DND-41 (cell line): ENCODE measurements at regions not wholly inside any gene's neighbourhood (a gene's known extent, or its start where the extent isn't known, plus 50 kb on each side); places are given as distances from the start of the nearest gene placed in this dataset.
A peak's percentile ranks its signal among the peaks of the same experiment; 100 is the strongest.

ENCODE experiments used
- ATAC-seq: fragments of 200-7000 bp; cut with Tn5 transposase; 3 replicates; pipeline ENCODE4 v1.9.1; 2021; ENCODE audit warnings: low read depth; ENCODE audit not compliant: insufficient read depth
- DNase-seq: peaks from one replicate; pipeline ENCODE4 v3.0.0-alpha.2; 2020
- H2AFZ ChIP-seq: 2 replicates; pipeline ENCODE4 v1.6.0; 2012; ENCODE audit warnings: low read depth, low read length
- H3K27ac ChIP-seq: 2 replicates; pipeline ENCODE4 v1.5.1; 2012; ENCODE audit warnings: low read length, inconsistent platforms
- H3K27me3 ChIP-seq: fragments of 200-600 bp; sonication (generic); 2 replicates; pipeline ENCODE4 v1.6.0; 2012; ENCODE audit warnings: low read length, mild to moderate bottlenecking, inconsistent platforms; ENCODE audit not compliant: insufficient read depth, poor library complexity
- H3K36me3 ChIP-seq: 2 replicates; pipeline ENCODE4 v1.5.1; 2012; ENCODE audit warnings: low read length, inconsistent platforms; ENCODE audit not compliant: insufficient read depth
- H3K4me1 ChIP-seq: 2 replicates; pipeline ENCODE4 v1.5.1; 2012; ENCODE audit warnings: mild to moderate bottlenecking, low read length; ENCODE audit not compliant: insufficient read depth
- H3K4me2 ChIP-seq: 2 replicates; pipeline ENCODE4 v1.6.0; 2012; ENCODE audit warnings: mild to moderate bottlenecking, moderate library complexity, low read length, inconsistent platforms; ENCODE audit not compliant: insufficient read depth
- H3K4me3 ChIP-seq, 2 experiments: fragments of 200-600 bp in 1 of 2; shearing (Covaris generic) in 1 of 2; 2 replicates each; pipeline ENCODE4 v1.5.1; 2012 to 2016; ENCODE audit warnings: inconsistent platforms in 2 of 2, low read length in 2 of 2, mild to moderate bottlenecking in 2 of 2, low read depth in 1 of 2, moderate library complexity in 1 of 2
- H3K79me2 ChIP-seq: 2 replicates; pipeline ENCODE4 v1.6.0; 2012; ENCODE audit warnings: low read length, inconsistent platforms; ENCODE audit not compliant: insufficient read depth
- H3K9ac ChIP-seq: 2 replicates; pipeline ENCODE4 v1.6.0; 2012; ENCODE audit warnings: low read depth, mild to moderate bottlenecking, inconsistent platforms, low read length, moderate library complexity
- H3K9me3 ChIP-seq: 2 replicates; pipeline ENCODE4 v1.5.1; 2012; ENCODE audit warnings: low read length, moderate library complexity, mild to moderate bottlenecking, inconsistent platforms; ENCODE audit not compliant: insufficient read depth, severe bottlenecking
- H4K20me1 ChIP-seq: 2 replicates; pipeline ENCODE4 v1.6.0; 2012; ENCODE audit warnings: low read length; ENCODE audit not compliant: insufficient read depth
- EZH2 ChIP-seq: IDR thresholded peaks from 3 replicates; pipeline ENCODE4 v1.6.1; 2012; ENCODE audit warnings: borderline replicate concordance, low read depth, mild to moderate bottlenecking, moderate library complexity, low read length, inconsistent platforms; ENCODE audit not compliant: severe bottlenecking
- TF ChIP-seq, protein P1 (sequence below): IDR thresholded peaks from 2 replicates; pipeline ENCODE4 v1.5.1; 2012; ENCODE audit warnings: borderline replicate concordance, low read length, moderate library complexity, mild to moderate bottlenecking; ENCODE audit not compliant: poor library complexity, severe bottlenecking; ENCODE audit errors: extremely low read depth

DNA sequence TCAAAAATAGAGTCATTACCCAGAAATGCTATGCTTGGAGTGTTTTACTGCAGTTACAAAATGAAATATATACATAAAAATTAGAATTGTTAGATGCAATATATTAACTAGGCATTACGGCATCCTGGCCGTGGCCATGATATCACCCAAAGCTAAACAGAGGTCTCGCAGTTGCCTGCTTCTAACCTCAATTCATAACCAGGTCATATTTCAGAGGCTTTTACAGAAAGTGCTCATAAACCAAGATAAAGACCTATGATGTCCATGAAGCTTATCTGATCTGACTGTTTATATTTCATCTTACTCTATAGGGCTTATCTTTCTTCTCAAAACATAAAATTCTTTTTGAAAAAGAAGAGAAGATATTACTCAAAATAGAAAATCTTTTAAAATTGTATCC is 664.5 kb upstream of the SALL1 start:
- H4K20me1 ChIP-seq, result no peaks in the 10 kb centered on the region
- H3K9me3 ChIP-seq, result no peaks in the 10 kb centered on the region
- H3K4me2 ChIP-seq, result no peak overlapping the region
- TF ChIP-seq, protein P1, sequence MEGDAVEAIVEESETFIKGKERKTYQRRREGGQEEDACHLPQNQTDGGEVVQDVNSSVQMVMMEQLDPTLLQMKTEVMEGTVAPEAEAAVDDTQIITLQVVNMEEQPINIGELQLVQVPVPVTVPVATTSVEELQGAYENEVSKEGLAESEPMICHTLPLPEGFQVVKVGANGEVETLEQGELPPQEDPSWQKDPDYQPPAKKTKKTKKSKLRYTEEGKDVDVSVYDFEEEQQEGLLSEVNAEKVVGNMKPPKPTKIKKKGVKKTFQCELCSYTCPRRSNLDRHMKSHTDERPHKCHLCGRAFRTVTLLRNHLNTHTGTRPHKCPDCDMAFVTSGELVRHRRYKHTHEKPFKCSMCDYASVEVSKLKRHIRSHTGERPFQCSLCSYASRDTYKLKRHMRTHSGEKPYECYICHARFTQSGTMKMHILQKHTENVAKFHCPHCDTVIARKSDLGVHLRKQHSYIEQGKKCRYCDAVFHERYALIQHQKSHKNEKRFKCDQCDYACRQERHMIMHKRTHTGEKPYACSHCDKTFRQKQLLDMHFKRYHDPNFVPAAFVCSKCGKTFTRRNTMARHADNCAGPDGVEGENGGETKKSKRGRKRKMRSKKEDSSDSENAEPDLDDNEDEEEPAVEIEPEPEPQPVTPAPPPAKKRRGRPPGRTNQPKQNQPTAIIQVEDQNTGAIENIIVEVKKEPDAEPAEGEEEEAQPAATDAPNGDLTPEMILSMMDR, result no peak
- no peak for TF ChIP-seq EZH2
- H3K4me1 ChIP-seq, result no peaks in the 10 kb centered on the region
- no peaks in the 10 kb centered on the region for H3K36me3 ChIP-seq
- H3K27me3 ChIP-seq, result no peaks in the 10 kb centered on the region
- no peaks in the 10 kb centered on the region for H3K79me2 ChIP-seq
- H3K9ac ChIP-seq, result no peak overlapping the region
- DNase-seq, result no peak
- ATAC-seq, result no peak
- H3K4me3 ChIP-seq, result no peak overlapping the region
- H2AFZ ChIP-seq, result no peak overlapping the region
- H3K27ac ChIP-seq, result no peak overlapping the region

DNA sequence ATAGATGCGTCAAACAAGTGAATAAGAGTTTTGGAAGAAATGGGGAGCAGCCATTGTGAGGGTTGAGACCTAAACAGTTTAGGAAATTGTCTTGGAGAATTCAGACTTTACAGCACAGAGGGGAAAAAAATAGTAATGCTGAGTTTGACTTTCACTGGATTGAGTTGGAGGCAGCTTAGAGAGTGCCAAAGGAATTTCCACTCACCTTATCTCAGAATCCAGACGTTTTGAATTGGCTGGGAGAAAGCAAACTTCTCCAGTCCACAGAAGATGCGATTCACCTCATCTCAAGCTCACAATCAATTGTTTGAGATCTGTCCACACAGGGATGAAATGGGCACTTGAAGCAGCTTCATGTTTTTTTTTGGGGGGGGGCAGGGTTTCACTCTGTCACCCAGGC is 663.5 kb upstream of the SALL1 start:
- Histone ChIP-seq H3K27ac (no peak overlapping the region), H3K27me3 (no peaks in the 10 kb centered on the region), H4K20me1 (no peaks in the 10 kb centered on the region), H3K36me3 (no peaks in the 10 kb centered on the region), H2AFZ (no peak overlapping the region), H3K4me1 (no peaks in the 10 kb centered on the region), H3K4me2 (no peak overlapping the region), H3K4me3 (no peak overlapping the region), H3K79me2 (no peaks in the 10 kb centered on the region), H3K9me3 (no peaks in the 10 kb centered on the region), H3K9ac (no peak overlapping the region)
- TF ChIP-seq EZH2, result no peak
- TF ChIP-seq, protein P1, result no peak
- DNase-seq, result no peak
- no peak for ATAC-seq

DNA sequence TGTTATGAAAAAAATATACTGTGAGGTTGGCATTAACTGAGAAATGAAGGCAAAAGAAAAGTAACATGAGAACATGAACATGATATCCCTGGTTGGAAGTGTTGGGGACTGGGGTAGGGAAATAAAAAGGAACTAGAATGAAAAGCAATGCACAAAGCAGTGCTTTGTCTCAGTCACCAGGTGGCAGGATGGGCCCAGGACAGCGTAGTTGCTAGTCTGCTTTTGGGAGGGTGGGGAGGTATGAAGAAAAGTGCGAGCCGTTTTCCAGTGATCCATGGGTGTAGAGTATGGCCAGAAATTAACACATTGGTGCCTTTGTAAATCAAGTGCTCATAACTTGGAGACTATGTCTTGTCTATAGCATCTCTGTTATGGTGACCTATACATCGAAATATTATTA is 662.5 kb upstream of the SALL1 start:
- DNase-seq (no peak), ATAC-seq (no peak)
- Histone ChIP-seq H3K4me1 (no peaks in the 10 kb centered on the region), H4K20me1 (no peaks in the 10 kb centered on the region), H3K9ac (no peak overlapping the region), H2AFZ (no peak overlapping the region), H3K79me2 (no peaks in the 10 kb centered on the region), H3K4me2 (no peak overlapping the region), H3K27me3 (no peaks in the 10 kb centered on the region), H3K9me3 (no peaks in the 10 kb centered on the region), H3K4me3 (no peak overlapping the region), H3K27ac (no peak overlapping the region), H3K36me3 (no peaks in the 10 kb centered on the region)
- no peak for TF ChIP-seq EZH2
- TF ChIP-seq, protein P1, result peak; percentile 18

DNA sequence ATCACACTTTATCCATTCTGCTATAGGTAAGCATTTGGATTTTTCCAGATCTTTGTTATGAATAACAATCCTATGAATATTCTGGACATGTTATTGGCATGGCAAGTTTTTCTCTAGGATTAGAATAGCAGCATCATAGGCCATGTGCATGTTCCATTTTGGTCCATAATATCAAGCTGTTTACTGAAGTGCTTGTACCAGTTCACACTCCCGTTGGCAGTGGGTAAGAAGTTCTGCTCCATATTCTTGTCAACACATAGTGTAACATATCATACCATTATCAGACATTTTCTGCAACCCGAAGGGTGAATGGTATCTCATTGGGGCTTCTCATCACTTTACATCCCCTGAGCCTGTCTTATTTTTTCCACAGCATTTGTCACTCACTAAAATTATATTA is 661.9 kb upstream of the SALL1 start:
- H3K4me1 ChIP-seq, result no peaks in the 10 kb centered on the region
- DNase-seq (no peak), ATAC-seq (no peak)
- H3K4me3 ChIP-seq, result no peak overlapping the region
- H3K9me3 ChIP-seq, result no peaks in the 10 kb centered on the region
- H3K36me3 ChIP-seq, result no peaks in the 10 kb centered on the region
- no peak for TF ChIP-seq EZH2
- TF ChIP-seq, protein P1, result no peak
- H2AFZ ChIP-seq, result no peak overlapping the region
- no peaks in the 10 kb centered on the region for H3K27me3 ChIP-seq
- H4K20me1 ChIP-seq, result no peaks in the 10 kb centered on the region
- H3K9ac ChIP-seq, result no peak overlapping the region
- H3K27ac ChIP-seq, result no peak overlapping the region
- H3K79me2 ChIP-seq, result no peaks in the 10 kb centered on the region
- H3K4me2 ChIP-seq, result no peak overlapping the region
